H9 (cell line): ENCODE measurements at regions not wholly inside any gene's neighbourhood (a gene's known extent, or its start where the extent isn't known, plus 50 kb on each side); places are given as distances from the start of the nearest gene placed in this dataset.

Source experiments
- DNase-seq: peaks from one replicate; pipeline ENCODE4 v3.0.0-alpha.2; 2017
- H2AFZ ChIP-seq: one replicate; pipeline ENCODE4 v1.6.1; 2013; ENCODE audit warnings: mild to moderate bottlenecking, low read length, control low read depth, moderate library complexity
- H2AK5ac ChIP-seq: 2 replicates; pipeline ENCODE4 v1.6.1; 2013; ENCODE audit warnings: low read length, control low read depth, mixed read lengths; ENCODE audit not compliant: insufficient read length
- H2BK120ac ChIP-seq: one replicate; pipeline ENCODE4 v1.6.1; 2013; ENCODE audit warnings: low read depth, mild to moderate bottlenecking, low read length, control low read depth, inconsistent platforms; ENCODE audit not compliant: poor library complexity, severe bottlenecking
- H2BK12ac ChIP-seq: 2 replicates; pipeline ENCODE4 v1.6.1; 2013; ENCODE audit warnings: low read length, control low read depth, mixed read lengths, low read depth; ENCODE audit not compliant: insufficient read length
- H2BK15ac ChIP-seq: 2 replicates; pipeline ENCODE4 v1.6.1; 2013; ENCODE audit warnings: low read depth, low read length, control low read depth
- H2BK20ac ChIP-seq: one replicate; pipeline ENCODE4 v1.6.1; 2013; ENCODE audit warnings: low read depth, mild to moderate bottlenecking, low read length, control low read depth, inconsistent platforms; ENCODE audit not compliant: poor library complexity, severe bottlenecking
- H2BK5ac ChIP-seq: 2 replicates; pipeline ENCODE4 v1.6.1; 2013; ENCODE audit warnings: low read length, control low read depth, mixed read lengths; ENCODE audit not compliant: insufficient read length
- H3K14ac ChIP-seq: 2 replicates; pipeline ENCODE4 v1.6.1; 2013; ENCODE audit warnings: low read length, control low read depth; ENCODE audit not compliant: insufficient read depth
- H3K18ac ChIP-seq: 2 replicates; pipeline ENCODE4 v1.6.1; 2013; ENCODE audit warnings: low read depth, mild to moderate bottlenecking, mixed read lengths, low read length, control low read depth; ENCODE audit not compliant: insufficient read length
- H3K23ac ChIP-seq: 2 replicates; pipeline ENCODE4 v1.6.1; 2013; ENCODE audit warnings: low read length, control low read depth, mixed read lengths, low read depth; ENCODE audit not compliant: insufficient read length
- H3K23me2 ChIP-seq: 2 replicates; pipeline ENCODE4 v1.6.1; 2013; ENCODE audit warnings: low read depth, mild to moderate bottlenecking, mixed read lengths, low read length, control low read depth; ENCODE audit not compliant: insufficient read length, poor library complexity, severe bottlenecking
- H3K27ac ChIP-seq: 2 replicates; pipeline ENCODE4 v1.5.1; 2013; ENCODE audit warnings: low read length, control low read depth, mixed read lengths, low read depth; ENCODE audit not compliant: insufficient read length
- H3K27me3 ChIP-seq: 2 replicates; pipeline ENCODE4 v1.6.1; 2013; ENCODE audit warnings: low read length, control low read depth, inconsistent platforms; ENCODE audit not compliant: insufficient read depth
- H3K4ac ChIP-seq: 2 replicates; pipeline ENCODE4 v1.6.1; 2013; ENCODE audit warnings: low read depth, mild to moderate bottlenecking, control low read depth, inconsistent platforms, low read length, moderate library complexity
- H3K4me1 ChIP-seq: 2 replicates; pipeline ENCODE4 v1.6.1; 2013; ENCODE audit warnings: low read length, control low read depth, inconsistent platforms; ENCODE audit not compliant: insufficient read depth
- H3K4me2 ChIP-seq: 2 replicates; pipeline ENCODE4 v1.6.1; 2013; ENCODE audit warnings: low read length, control low read depth, mixed read lengths; ENCODE audit not compliant: insufficient read length, insufficient read depth
- H3K56ac ChIP-seq: 2 replicates; pipeline ENCODE4 v1.6.1; 2013; ENCODE audit warnings: low read depth, mild to moderate bottlenecking, mixed read lengths, low read length, control low read depth; ENCODE audit not compliant: insufficient read length
- H3K79me1 ChIP-seq: 2 replicates; pipeline ENCODE4 v1.6.1; 2013; ENCODE audit warnings: low read depth, mild to moderate bottlenecking, moderate library complexity, low read length, control low read depth, inconsistent platforms; ENCODE audit not compliant: insufficient read depth, poor library complexity, severe bottlenecking
- H3K79me2 ChIP-seq: 2 replicates; pipeline ENCODE4 v1.6.1; 2013; ENCODE audit warnings: low read length, control low read depth, inconsistent platforms; ENCODE audit not compliant: insufficient read depth
- H3K9ac ChIP-seq: 2 replicates; pipeline ENCODE4 v1.6.1; 2013; ENCODE audit warnings: low read length, control low read depth, mixed read lengths; ENCODE audit not compliant: insufficient read length; ENCODE audit errors: extremely low read depth
- H3K9me3 ChIP-seq: one replicate; pipeline ENCODE4 v1.6.1; 2013; ENCODE audit warnings: low read depth, low read length, inconsistent platforms; ENCODE audit not compliant: control insufficient read depth
- H3T11ph ChIP-seq: one replicate; pipeline ENCODE4 v1.6.1; 2013; ENCODE audit warnings: mild to moderate bottlenecking, low read length, control low read depth, inconsistent platforms
- H4K20me1 ChIP-seq: one replicate; pipeline ENCODE4 v1.6.1; 2013; ENCODE audit not compliant: control insufficient read depth, insufficient read length, insufficient read depth
- H4K5ac ChIP-seq: 2 replicates; pipeline ENCODE4 v1.6.1; 2013; ENCODE audit warnings: low read depth, mild to moderate bottlenecking, mixed read lengths, low read length, control low read depth; ENCODE audit not compliant: insufficient read length
- H4K8ac ChIP-seq: replicated peaks from 2 replicates; pipeline ENCODE4 v1.6.1; 2013; ENCODE audit warnings: low read length, control low read depth, mixed read lengths, low read depth; ENCODE audit not compliant: insufficient read length
- H4K91ac ChIP-seq: 2 replicates; pipeline ENCODE4 v1.6.1; 2013; ENCODE audit warnings: low read depth, mild to moderate bottlenecking, moderate library complexity, mixed read lengths, low read length, control low read depth; ENCODE audit not compliant: insufficient read length
- H3K27ac Mint-ChIP-seq, 3 experiments: 2 replicates in 2 of 3; 3 replicates in 1 of 3; pipeline ENCODE4 v1.8.0; 2020 to 2021; ENCODE audit warnings: mixed read lengths in 3 of 3, mild to moderate bottlenecking in 1 of 3, moderate library complexity in 1 of 3
- H3K27me3 Mint-ChIP-seq: 2 replicates; pipeline ENCODE4 v1.8.0; 2021; ENCODE audit warnings: low read depth, mild to moderate bottlenecking, moderate library complexity, mixed read lengths
- H3K36me3 Mint-ChIP-seq, 3 experiments: 2 replicates in 2 of 3; 3 replicates in 1 of 3; pipeline ENCODE4 v1.8.0; 2020 to 2021; ENCODE audit warnings: low read depth in 3 of 3, mixed read lengths in 3 of 3; ENCODE audit not compliant: insufficient read depth in 1 of 3
- H3K4me1 Mint-ChIP-seq, 2 experiments: 2 replicates each; pipeline ENCODE4 v1.8.0; 2020; ENCODE audit warnings: mixed read lengths in 2 of 2
- H3K4me3 Mint-ChIP-seq, 2 experiments: 2 replicates in 1 of 2; 3 replicates in 1 of 2; pipeline ENCODE4 v1.8.0; 2020 to 2021; ENCODE audit warnings: mild to moderate bottlenecking in 2 of 2, mixed read lengths in 2 of 2, moderate library complexity in 1 of 2
- H3K9me3 Mint-ChIP-seq, 2 experiments: 2 replicates in 1 of 2; 3 replicates in 1 of 2; pipeline ENCODE4 v1.8.0; 2020; ENCODE audit warnings: mild to moderate bottlenecking in 2 of 2, mixed read lengths in 2 of 2, moderate library complexity in 1 of 2
- WGBS: extraction: QIAGEN DNeasy Blood & Tissue Kit; methylation state at CpG from one replicate; pipeline ENCODE4 v1.1.7; 2013; ENCODE audit warnings: missing lambda C conversion rate, low lambda C conversion rate, mixed read lengths; ENCODE audit not compliant: insufficient read length; ENCODE audit errors: extremely low coverage; 5-methylcytosine and 5-hydroxymethylcytosine counted together
- TF ChIP-seq, protein P1 (sequence below): fragments of 200-600 bp; sonication (generic); conservative IDR thresholded peaks from 3 replicates; pipeline ENCODE4 v1.8.0; 2021; ENCODE audit warnings: antibody characterized with exemption, mild to moderate bottlenecking

DNA sequence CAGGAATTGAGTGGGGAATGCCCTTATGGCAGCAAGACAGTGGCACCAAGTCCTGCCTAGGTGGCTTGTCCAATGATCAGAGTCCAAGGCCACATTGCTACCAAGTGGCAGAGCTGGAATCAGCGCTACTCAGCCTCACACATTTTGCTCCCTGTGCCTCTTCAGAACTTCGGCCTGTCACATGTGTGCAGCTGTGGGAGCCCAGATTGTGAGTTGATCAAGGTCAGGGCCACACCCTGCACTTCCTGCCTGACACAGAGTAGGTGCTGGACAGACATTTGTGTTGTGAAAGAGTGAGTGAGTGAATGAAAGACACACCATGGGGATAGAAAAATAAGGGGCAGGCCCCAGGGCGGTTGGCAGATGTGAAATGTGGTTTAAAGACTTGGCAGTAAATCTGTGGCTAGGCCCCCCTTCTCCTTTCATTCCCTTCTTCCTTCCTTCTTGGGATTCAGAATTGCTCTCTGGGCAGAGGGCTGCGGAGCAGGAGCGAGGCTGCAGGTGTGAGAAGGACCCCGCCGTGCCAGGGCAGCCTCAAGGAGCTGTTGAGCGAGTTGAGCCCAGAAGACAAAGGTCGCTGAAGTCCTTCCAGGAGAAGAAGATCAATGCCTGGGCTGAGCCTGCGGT lies 83.5 kb downstream of the SLC25A47 start:
- H3K4me1 Mint-ChIP-seq, result peaks cover 55 to 65% of the 10 kb centered on the region in 2 experiments

More for the DNA sequence above, 83.5 kb downstream of the SLC25A47 start:
- no peak overlapping the region for H3K4me3 Mint-ChIP-seq
- H4K8ac ChIP-seq, result no peak overlapping the region
- no peak overlapping the region for H3K56ac ChIP-seq
- H3K27ac ChIP-seq, result no peak overlapping the region
- no peak overlapping the region for H2BK15ac ChIP-seq
- H3K9ac ChIP-seq, result no peak overlapping the region
- H4K20me1 ChIP-seq, result no peaks in the 10 kb centered on the region
- H3K27me3 Mint-ChIP-seq, result no peaks in the 10 kb centered on the region; the same call in 1 of the 2 replicates
- TF ChIP-seq, protein P1, sequence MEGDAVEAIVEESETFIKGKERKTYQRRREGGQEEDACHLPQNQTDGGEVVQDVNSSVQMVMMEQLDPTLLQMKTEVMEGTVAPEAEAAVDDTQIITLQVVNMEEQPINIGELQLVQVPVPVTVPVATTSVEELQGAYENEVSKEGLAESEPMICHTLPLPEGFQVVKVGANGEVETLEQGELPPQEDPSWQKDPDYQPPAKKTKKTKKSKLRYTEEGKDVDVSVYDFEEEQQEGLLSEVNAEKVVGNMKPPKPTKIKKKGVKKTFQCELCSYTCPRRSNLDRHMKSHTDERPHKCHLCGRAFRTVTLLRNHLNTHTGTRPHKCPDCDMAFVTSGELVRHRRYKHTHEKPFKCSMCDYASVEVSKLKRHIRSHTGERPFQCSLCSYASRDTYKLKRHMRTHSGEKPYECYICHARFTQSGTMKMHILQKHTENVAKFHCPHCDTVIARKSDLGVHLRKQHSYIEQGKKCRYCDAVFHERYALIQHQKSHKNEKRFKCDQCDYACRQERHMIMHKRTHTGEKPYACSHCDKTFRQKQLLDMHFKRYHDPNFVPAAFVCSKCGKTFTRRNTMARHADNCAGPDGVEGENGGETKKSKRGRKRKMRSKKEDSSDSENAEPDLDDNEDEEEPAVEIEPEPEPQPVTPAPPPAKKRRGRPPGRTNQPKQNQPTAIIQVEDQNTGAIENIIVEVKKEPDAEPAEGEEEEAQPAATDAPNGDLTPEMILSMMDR, result no peak
- H3K36me3 Mint-ChIP-seq, result no peaks in the 10 kb centered on the region
- peaks cover 15% of the 10 kb centered on the region; the same call in 1 of the 2 replicates for H3K4me1 ChIP-seq
- no peak overlapping the region for H3K14ac ChIP-seq
- H2BK5ac ChIP-seq, result no peak overlapping the region
- no peak for DNase-seq
- H3T11ph ChIP-seq, result no peak overlapping the region
- H2AFZ ChIP-seq, result no peak overlapping the region
- H3K4me2 ChIP-seq, result no peak overlapping the region
- WGBS, result no CpG with 5 or more reads among the region's 10 CpGs
- H3K23ac ChIP-seq, result no peak overlapping the region
- H3K27me3 ChIP-seq, result no peaks in the 10 kb centered on the region
- H2AK5ac ChIP-seq, result no peak overlapping the region
- no peak overlapping the region for H4K5ac ChIP-seq
- no peaks in the 10 kb centered on the region for H3K79me1 ChIP-seq
- no peak overlapping the region for H4K91ac ChIP-seq
- H3K9me3 ChIP-seq, result no peaks in the 10 kb centered on the region
- no peak overlapping the region for H3K18ac ChIP-seq
- H3K27ac Mint-ChIP-seq, result peak overlapping the region; percentile 29 to 84 (median 44); a peak in 4 of 7 replicates
- H3K4ac ChIP-seq, result no peak overlapping the region
- no peaks in the 10 kb centered on the region for H3K23me2 ChIP-seq
- H3K79me2 ChIP-seq, result no peaks in the 10 kb centered on the region
- H2BK120ac ChIP-seq, result no peak overlapping the region
- no peak overlapping the region for H2BK12ac ChIP-seq
- no peak overlapping the region for H2BK20ac ChIP-seq
- H3K9me3 Mint-ChIP-seq, result no peaks in the 10 kb centered on the region
